ENCODE measurements at regions not wholly inside any gene's neighbourhood (a gene's known extent, or its start where the extent isn't known, plus 50 kb on each side); places are given as distances from the start of the nearest gene placed in this dataset.
"Not testable (repeated sequence)": the region's sequence is repeated elsewhere in the genome, so short reads cannot be mapped to it uniquely, and the experiment has no call there.

GRCh38 chr4:178970433-178971140 is 1528.3 kb upstream of the AGA start:
- DNase-seq (ENCODE audit: low read depth): no peak

DNA sequence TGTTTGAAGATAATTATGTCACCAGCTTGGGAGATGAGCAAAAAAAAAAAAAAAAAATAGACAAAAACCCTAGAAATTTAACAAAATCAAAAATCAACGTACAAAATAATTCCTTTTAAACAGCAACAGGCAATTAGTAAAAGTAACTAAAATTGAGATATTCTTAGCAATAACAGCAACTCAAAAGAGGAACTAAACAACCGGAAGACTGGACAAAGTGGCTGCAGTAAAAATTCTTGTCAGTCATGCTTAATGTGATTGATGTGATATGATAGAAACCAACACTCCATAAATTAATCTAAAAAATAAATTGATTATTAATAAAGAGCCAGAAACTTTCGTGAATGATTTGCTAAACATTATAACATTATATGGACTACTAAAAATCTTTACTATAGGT is 1534.6 kb upstream of the AGA start:
- DNase-seq (ENCODE audit: low read depth): no peak

DNA sequence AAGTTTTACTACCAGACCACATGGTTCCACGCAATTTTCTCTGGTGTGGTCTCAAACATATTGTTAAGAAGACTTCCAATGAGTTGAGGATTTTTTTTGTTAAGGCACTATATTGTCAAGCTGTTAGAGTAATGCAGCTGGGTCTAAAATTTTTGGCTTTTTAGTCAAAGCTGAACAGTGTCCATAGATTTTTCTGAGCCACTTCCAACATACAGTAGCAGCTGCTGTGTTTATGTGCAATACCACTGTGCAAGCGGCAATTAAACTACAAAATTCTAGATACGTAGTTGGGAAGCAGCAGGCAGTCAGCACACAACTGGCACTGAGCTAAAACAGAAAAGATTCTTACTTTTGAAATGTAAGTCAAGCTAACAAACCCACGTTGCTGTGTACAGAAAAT is 1551.1 kb upstream of the AGA start:
- DNase-seq (ENCODE audit: low read depth): no peak

GRCh38 chr4:179001918-179002317 is 1559.7 kb upstream of the AGA start:
- DNase-seq (ENCODE audit: low read depth): no peak

DNA sequence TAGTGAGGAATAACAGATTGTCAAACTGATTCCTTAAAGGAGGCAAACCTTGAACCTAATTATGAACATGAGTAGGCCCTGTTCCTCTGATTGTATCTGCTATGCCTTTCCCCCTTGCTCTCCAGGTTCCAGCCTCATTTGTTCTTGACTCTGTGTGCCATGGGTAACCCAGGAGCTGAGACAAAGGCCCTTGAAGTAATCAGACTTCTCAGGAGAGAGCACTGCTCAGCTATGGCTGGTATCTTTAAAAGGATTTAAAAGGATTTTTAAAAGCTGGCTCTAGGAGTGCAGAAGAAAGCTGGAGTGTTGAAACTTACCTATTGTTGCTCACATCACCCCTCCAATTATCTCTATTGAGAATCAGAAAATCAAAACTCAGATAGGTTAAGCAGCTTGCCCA is 1565.5 kb upstream of the AGA start:
- DNase-seq (ENCODE audit: low read depth): no peak

- no peak for DNase-seq (ENCODE audit: low read depth)
Measured at GRCh38 chr4:179017581-179017980, 1575.3 kb upstream of the AGA start.

DNA sequence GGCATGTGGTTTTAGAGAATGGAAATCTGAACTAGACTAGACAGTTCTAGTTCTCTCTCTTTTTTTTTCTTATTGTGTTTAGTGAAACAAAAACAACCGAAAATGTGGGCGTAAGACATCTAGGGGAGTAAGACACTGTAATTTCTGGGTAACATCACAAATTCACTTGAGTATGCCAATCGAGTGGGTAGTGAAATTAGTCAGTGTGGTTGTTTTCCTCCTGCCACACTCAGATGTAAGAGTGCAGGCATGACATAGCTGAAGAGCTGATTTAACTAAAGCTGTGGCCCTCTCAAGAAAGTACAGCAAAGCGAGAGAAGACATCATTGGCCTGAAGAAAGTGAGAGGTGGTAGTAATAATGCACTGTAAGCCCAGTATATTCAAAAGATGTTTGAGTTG is 1585.3 kb upstream of the AGA start:
- no peak for DNase-seq (ENCODE audit: low read depth)

DNA sequence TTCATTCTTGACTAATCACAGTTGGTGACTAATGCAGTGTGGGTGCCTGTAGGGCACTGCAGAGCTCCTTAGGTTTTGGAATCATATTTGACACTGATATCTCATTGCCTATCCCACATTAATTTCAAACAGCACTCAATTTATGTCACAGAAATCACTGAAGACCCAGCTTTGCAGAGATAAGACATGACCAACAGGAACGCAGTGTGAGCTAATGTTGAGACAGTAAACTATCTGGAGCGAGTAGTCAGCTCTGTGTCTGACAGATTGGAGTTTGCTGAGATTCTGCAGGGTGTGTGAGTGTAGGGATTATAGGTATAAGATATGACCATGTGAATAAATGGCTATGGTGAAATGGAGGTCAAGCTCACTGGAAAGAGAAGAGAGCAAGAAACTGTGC is 1586.1 kb upstream of the AGA start:
- DNase-seq (ENCODE audit: low read depth): no peak

DNA sequence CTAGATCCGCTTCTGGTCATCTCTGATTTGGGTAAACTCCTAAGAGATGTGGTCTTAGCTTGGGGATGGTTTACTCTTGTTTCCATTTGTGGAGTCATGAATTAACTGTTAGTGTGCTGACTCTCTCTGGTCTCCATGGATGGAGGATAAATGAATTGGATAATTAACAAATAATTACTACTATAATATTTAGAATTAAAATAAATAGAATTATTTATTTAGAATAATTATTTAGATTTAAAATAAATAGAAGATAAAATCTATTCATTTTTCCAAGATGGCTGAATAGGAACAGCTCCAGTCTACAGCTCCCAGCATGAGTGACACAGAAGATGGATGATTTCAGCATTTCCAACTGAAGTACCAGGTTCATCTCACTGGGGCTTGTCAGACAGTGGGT is 1587.4 kb upstream of the AGA start:
- no peak for DNase-seq (ENCODE audit: low read depth)

DNA sequence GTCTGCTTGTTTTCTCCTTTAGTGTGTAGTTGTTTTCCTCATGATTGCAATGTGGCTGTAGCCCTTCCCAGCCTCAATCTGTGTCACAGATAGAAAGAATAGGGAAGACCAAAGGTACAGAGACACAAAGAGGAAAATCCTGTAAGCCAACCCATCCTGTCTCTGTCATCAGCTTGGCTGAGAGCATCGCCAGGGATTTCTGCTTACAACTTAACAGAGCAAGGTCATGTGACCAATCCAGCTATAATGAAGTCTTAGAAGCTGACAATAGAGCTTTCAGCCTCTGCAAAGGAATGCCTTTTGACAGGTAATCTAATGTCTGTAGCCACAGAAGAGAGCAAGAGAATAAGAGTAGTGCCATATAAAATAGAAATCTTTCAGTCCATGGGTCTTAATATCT is 1598.0 kb upstream of the AGA start:
- no peak for DNase-seq (ENCODE audit: low read depth)

GRCh38 chr4:179048839-179049453 is 1606.7 kb upstream of the AGA start:
- DNase-seq (ENCODE audit: low read depth): no peak

GRCh38 chr4:179051206-179051605 is 1609.0 kb upstream of the AGA start:
- no peak for DNase-seq (ENCODE audit: low read depth)

DNA sequence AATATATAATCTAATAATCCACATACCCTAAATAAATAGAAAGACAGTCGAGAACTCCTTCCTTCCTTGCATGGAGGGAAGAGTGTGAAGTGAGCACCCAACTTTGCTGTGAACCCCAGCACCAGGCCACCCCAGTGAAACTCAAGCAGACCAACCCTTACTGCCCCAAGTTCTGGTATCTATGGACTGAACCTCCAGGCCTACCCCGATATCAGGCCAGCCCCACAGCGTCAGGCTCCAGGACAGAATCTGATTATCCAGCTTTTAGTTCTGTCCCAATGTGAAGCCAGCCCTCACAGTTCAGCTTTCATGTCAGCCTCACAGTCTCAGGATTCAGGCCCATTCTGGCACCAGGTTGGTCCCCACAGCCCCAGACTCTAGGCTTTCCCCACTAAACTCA is 1617.2 kb upstream of the AGA start:
- DNase-seq (ENCODE audit: low read depth): no peak

GRCh38 chr4:179066254-179066653 is 1624.0 kb upstream of the AGA start:
- not testable (repeated sequence) for DNase-seq (ENCODE audit: low read depth)

- DNase-seq (ENCODE audit: low read depth): no peak
Measured at GRCh38 chr4:179071131-179071530, 1628.9 kb upstream of the AGA start.

- no peak for DNase-seq (ENCODE audit: low read depth)
Measured at GRCh38 chr4:179076865-179077264, 1634.6 kb upstream of the AGA start.

DNA sequence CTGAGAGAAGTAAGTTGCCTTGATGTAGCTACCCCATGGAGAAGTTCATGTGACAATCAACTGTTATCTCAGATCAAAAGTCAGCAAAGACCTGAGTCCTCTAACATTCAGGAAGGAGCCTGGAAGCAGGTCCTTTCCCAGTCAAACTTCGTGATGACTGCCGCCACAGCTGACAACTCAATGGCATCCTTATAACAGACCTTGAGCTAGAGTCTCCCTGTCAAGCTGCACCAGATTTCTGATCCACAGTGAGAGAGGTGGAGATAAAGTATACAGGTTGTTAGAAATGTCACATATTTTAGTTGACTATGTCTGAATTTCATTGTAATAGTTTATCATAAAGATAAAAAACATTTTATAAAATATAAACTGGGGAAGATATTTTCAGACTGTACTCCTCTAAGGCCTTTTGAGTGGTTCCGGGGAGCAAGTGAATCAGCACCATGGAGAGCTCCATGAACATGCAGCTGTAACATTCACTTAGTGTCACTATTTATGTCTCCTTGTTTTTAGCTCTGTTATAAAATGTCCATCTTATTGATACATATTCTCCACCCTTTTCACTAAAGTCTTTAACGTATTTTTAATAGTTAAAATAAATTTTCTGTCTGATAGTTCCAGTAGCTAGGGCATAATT is 1653.5 kb upstream of the AGA start:
- no peak for DNase-seq (ENCODE audit: low read depth)

GRCh38 chr4:179097741-179098140 is 1655.5 kb upstream of the AGA start:
- DNase-seq (ENCODE audit: low read depth): no peak

DNA sequence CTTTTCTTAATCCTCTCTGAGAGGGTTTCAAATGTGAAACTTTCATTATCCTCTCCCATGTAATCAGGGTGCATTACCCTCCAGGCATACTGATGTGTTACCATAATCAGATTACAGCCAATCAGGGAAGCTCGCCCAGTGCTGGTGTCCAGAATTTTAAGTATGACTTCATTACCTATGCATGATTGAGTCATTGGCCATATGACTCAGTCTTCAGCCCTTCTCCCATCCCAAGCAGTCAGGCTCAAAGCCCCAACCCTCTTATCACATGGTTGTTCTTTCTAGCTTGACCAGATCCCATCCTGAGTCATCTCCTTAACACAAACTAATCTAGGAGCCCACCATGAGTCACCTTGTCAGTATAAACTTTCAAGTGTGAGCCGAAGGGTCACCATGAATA is 1668.1 kb upstream of the AGA start:
- no peak for DNase-seq (ENCODE audit: low read depth)

GRCh38 chr4:179110816-179111215 is 1668.6 kb upstream of the AGA start:
- DNase-seq (ENCODE audit: low read depth): no peak

DNA sequence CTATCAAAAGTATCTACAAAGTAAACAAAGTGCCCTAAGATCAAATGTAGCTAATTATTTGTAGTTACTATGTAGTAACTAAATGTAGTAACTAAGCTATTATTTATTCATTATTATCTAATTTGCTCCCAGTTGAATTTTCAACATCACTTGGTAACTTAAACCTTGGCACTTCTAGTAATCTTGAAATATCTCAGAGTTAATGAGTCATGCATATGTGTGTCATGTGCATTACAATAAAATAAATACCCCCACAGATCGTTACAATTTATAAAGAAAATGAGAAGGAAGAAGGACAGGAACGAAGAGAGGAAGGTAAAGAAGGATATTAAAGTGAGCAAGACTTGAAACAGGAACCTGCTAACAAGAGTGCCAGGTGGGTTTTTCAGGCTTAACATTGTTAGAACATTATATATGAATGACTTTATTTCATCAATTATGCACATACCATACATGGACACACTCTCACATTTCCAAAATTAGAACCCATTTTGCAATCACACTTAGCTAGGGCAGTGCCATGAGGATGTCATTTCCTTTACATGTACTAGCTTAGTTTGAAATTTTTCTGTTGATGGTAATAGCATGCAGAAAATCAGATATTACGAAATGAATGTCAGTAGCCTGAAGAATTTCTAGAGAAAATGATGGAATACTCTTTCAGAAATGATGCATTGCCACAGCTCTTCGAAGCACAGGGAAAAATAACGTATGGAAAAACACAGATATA is 1670.4 kb upstream of the AGA start:
- DNase-seq (ENCODE audit: low read depth): no peak

- DNase-seq (ENCODE audit: low read depth): no peak
Measured at GRCh38 chr4:179114615-179115014, 1672.4 kb upstream of the AGA start.

GRCh38 chr4:179116011-179116410 is 1673.8 kb upstream of the AGA start:
- no peak for DNase-seq (ENCODE audit: low read depth)

Data from GM04504 (cell line).